HG03469 (cell line): ENCODE measurements at regions not wholly inside any gene's neighbourhood (a gene's known extent, or its start where the extent isn't known, plus 50 kb on each side); places are given as distances from the start of the nearest gene placed in this dataset.
"Not testable (repeated sequence)": the region's sequence is repeated elsewhere in the genome, so short reads cannot be mapped to it uniquely, and the experiment has no call there.

Experiments
- ATAC-seq: cut with Tn5 transposase; IDR thresholded peaks from one replicate; pipeline ENCODE4 v1.9.1; 2021; ENCODE audit warnings: mild to moderate bottlenecking, moderate library complexity, moderate number of reproducible peaks; ENCODE audit not compliant: unreplicated experiment

GRCh38 chr5:18507114-18507513, 872.9 kb downstream of the TAF11L14 start:
- ATAC-seq, result no peak

- ATAC-seq, result no peak
These were observed 883.6 kb downstream of the TAF11L14 start for GRCh38 chr5:18517641-18518380.

- ATAC-seq, result no peak
These were observed 889.1 kb downstream of the TAF11L14 start for GRCh38 chr5:18523380-18523779.

GRCh38 chr5:18526792-18527405, 892.6 kb downstream of the TAF11L14 start:
- no peak for ATAC-seq

- no peak for ATAC-seq
These were observed 898.9 kb downstream of the TAF11L14 start for GRCh38 chr5:18533137-18533536.

GRCh38 chr5:18534119-18534518, 899.9 kb downstream of the TAF11L14 start:
- no peak for ATAC-seq

- not testable (repeated sequence) for ATAC-seq
These were observed 901.5 kb downstream of the TAF11L14 start for GRCh38 chr5:18535753-18536152.

GRCh38 chr5:18544421-18544820, 910.2 kb downstream of the TAF11L14 start:
- no peak for ATAC-seq

- ATAC-seq, result no peak
These were observed 912.3 kb downstream of the TAF11L14 start for GRCh38 chr5:18546591-18546990.

GRCh38 chr5:18551716-18552115, 917.5 kb downstream of the TAF11L14 start:
- no peak for ATAC-seq

- no peak for ATAC-seq
These were observed 919.0 kb downstream of the TAF11L14 start for GRCh38 chr5:18553269-18553668.

GRCh38 chr5:18560602-18561001, 926.3 kb downstream of the TAF11L14 start:
- no peak for ATAC-seq

- no peak for ATAC-seq
These were observed 929.6 kb downstream of the TAF11L14 start for GRCh38 chr5:18563853-18564252.

- ATAC-seq, result no peak
These were observed 932.4 kb downstream of the TAF11L14 start for GRCh38 chr5:18566671-18567070.

- ATAC-seq, result no peak
These were observed 942.3 kb downstream of the TAF11L14 start for GRCh38 chr5:18576586-18576985.

- ATAC-seq, result no peak
These were observed 966.9 kb downstream of the TAF11L14 start for GRCh38 chr5:18601185-18601584.

GRCh38 chr5:18602402-18602801, 968.1 kb downstream of the TAF11L14 start:
- no peak for ATAC-seq

- no peak for ATAC-seq
These were observed 970.9 kb downstream of the TAF11L14 start for GRCh38 chr5:18605186-18605585.

GRCh38 chr5:18607570-18607969, 973.3 kb downstream of the TAF11L14 start:
- ATAC-seq, result no peak

GRCh38 chr5:18617191-18617590, 982.9 kb downstream of the TAF11L14 start:
- not testable (repeated sequence) for ATAC-seq

- no peak for ATAC-seq
These were observed 996.3 kb downstream of the TAF11L14 start for GRCh38 chr5:18630458-18631045.
